ENCODE measurements at regions not wholly inside any gene's neighbourhood (a gene's known extent, or its start where the extent isn't known, plus 50 kb on each side); places are given as distances from the start of the nearest gene placed in this dataset.

DNA sequence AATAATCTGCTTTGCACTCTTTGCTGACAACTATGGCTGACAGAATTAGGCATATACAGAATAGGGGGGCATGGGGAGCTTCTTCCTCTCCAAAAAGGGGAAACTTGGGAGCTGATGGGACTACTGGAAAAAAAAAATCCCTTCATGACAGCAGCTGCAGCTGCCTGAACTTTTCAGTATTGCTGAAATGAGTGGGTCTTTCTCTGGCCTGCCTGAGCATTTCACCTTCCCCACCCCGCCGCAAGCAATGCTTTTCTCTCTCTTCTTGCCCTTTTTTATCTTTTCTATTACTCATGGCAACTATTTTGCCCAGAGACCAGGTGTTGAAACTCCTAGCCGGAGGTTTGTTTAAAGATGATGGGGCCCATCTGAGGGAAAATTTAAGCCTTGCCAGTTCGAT, 244.9 kb downstream of the SEMA3D start:
- Histone ChIP-seq H3K27me3 (replicated peaks in 1 of 2; ENCODE audit: control insufficient read depth in 2 of 2, insufficient read depth in 2 of 2, low read length in 1 of 2) (no peaks in the 10 kb centered on the region), H3K36me3 (ENCODE audit: control insufficient read depth in 2 of 2, insufficient read depth in 2 of 2, low read length in 1 of 2) (no peaks in the 10 kb centered on the region), H3K4me2 (ENCODE audit: control insufficient read depth, insufficient read depth) (no peak overlapping the region), H3K9me3 (replicated peaks; ENCODE audit: control insufficient read depth, insufficient read depth, low read length) (no peaks in the 10 kb centered on the region), H3K79me2 (ENCODE audit: control insufficient read depth, insufficient read depth, low read length) (no peaks in the 10 kb centered on the region), H3K4me3 (no peak overlapping the region), H3K4me1 (ENCODE audit: control insufficient read depth, insufficient read depth, low read length) (no peaks in the 10 kb centered on the region), H3K27ac (ENCODE audit: control insufficient read depth, insufficient read depth) (no peak overlapping the region), H3K9ac (ENCODE audit: control insufficient read depth, insufficient read depth, low read length) (no peak overlapping the region), H4K20me1 (ENCODE audit: control insufficient read depth, insufficient read depth) (no peaks in the 10 kb centered on the region), H2AFZ (ENCODE audit: control insufficient read depth, low read depth, low read length) (no peak overlapping the region)
- POLR2A ChIA-PET: no interaction called here
- TF ChIP-seq EED (IDR thresholded peaks at IDR 0.05; ENCODE audit: low read depth): no peak
- TF ChIP-seq, protein P1, sequence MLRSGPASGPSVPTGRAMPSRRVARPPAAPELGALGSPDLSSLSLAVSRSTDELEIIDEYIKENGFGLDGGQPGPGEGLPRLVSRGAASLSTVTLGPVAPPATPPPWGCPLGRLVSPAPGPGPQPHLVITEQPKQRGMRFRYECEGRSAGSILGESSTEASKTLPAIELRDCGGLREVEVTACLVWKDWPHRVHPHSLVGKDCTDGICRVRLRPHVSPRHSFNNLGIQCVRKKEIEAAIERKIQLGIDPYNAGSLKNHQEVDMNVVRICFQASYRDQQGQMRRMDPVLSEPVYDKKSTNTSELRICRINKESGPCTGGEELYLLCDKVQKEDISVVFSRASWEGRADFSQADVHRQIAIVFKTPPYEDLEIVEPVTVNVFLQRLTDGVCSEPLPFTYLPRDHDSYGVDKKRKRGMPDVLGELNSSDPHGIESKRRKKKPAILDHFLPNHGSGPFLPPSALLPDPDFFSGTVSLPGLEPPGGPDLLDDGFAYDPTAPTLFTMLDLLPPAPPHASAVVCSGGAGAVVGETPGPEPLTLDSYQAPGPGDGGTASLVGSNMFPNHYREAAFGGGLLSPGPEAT (IDR thresholded peaks at IDR 0.05; ENCODE audit: low read depth): no peak
- no peak for TF ChIP-seq MXI1 (IDR thresholded peaks at IDR 0.05; ENCODE audit: low read depth, low read length)
- TF ChIP-seq SMARCA5 (IDR thresholded peaks at IDR 0.05): no peak
- no peak for TF ChIP-seq RBBP5 (conservative IDR thresholded peaks at IDR 0.05)
- TF ChIP-seq MTA2 (IDR thresholded peaks at IDR 0.05; ENCODE audit: low read depth): no peak
- TF ChIP-seq BMI1 (IDR thresholded peaks at IDR 0.05; ENCODE audit: borderline replicate concordance): no peak
- no peak for TF ChIP-seq USF2 (IDR thresholded peaks at IDR 0.05; ENCODE audit: borderline replicate concordance, low read depth, low read length)
- SMC1A ChIA-PET (ENCODE audit: uncharacterized antibody, unreplicated experiment): interaction anchor here (0.6 to 1.4 kb wide), 2 partner anchors 8 to 581 kb away, joined by 4 to 5 read pairs; no protein-coding TSS in a partner anchor
- CTCF ChIA-PET: no interaction called here
- DNase-seq (ENCODE audit: low read depth, low spot score) (no peak), ATAC-seq (no peak), FAIRE-seq (no peak)
- WGBS (ENCODE audit: insufficient coverage, insufficient replicate concordance, low lambda C conversion rate, missing lambda C conversion rate): 41% methylated on average over 4 of the region's 4 CpGs
- in situ Hi-C loops (cut with MboI): no loop called here
- intact Hi-C loops (cut with micrococcal nuclease; ENCODE audit: unreplicated experiment): no loop called here
- no TSS peak for BruUV-seq (replicated peaks)
- RAD21 ChIA-PET (ENCODE audit: unreplicated experiment): no interaction called here

Measured in GM12878 (cell line).